Gastroesophageal sphincter (tissue), 4 donors: ENCODE measurements at regions not wholly inside any gene's neighbourhood (a gene's known extent, or its start where the extent isn't known, plus 50 kb on each side); places are given as distances from the start of the nearest gene placed in this dataset.

ENCODE experiments used
- ATAC-seq: fragments of 150-250 bp; one replicate; pipeline ENCODE4 v1.9.1; 2016; ENCODE audit warnings: mild to moderate bottlenecking, moderate library complexity
- H3K27ac ChIP-seq, 4 donors: fragments of 200-600 bp; sonication (generic) in 3 of 4; 1 replicate in 3 of 4; 2 replicates in 1 of 4; pipeline ENCODE4 v1.5.1; 2016 to 2019
- H3K27me3 ChIP-seq: fragments of 200-600 bp; sonication (generic); one replicate; pipeline ENCODE4 v1.5.1; 2019
- H3K36me3 ChIP-seq, 2 donors: fragments of 200-600 bp; sonication (generic); one replicate each; pipeline ENCODE4 v1.5.1; 2019; ENCODE audit warnings: control low read depth in 1 of 2
- H3K4me1 ChIP-seq, 3 donors: fragments of 200-600 bp; sonication (generic); 1 replicate in 2 of 3; 2 replicates in 1 of 3; pipeline ENCODE4 v1.5.1; 2016 to 2019; ENCODE audit warnings: control low read depth in 2 of 3
- H3K4me3 ChIP-seq, 2 donors: fragments of 200-600 bp; sonication (generic); one replicate each; pipeline ENCODE4 v1.5.1; 2019; ENCODE audit warnings: mild to moderate bottlenecking in 1 of 2, moderate library complexity in 1 of 2
- H3K9me3 ChIP-seq, 3 donors: fragments of 200-600 bp; sonication (generic); one replicate each; pipeline ENCODE4 v1.5.1; 2017 to 2019; ENCODE audit warnings: control low read depth in 2 of 3
- EP300 ChIP-seq: sonication (generic); formaldehyde crosslinking; IDR thresholded peaks from one replicate; pipeline ENCODE4 v1.6.1; 2017; ENCODE audit warnings: antibody characterized with exemption, mild to moderate bottlenecking
- POLR2A ChIP-seq, 2 donors: fragments of 450-650 bp; IDR thresholded peaks; one replicate each; pipeline ENCODE4 v1.6.1; 2017; ENCODE audit warnings: antibody characterized with exemption in 2 of 2, mild to moderate bottlenecking in 2 of 2, moderate library complexity in 1 of 2
- POLR2AphosphoS5 ChIP-seq: sonication (generic); formaldehyde crosslinking; IDR thresholded peaks from one replicate; pipeline ENCODE4 v1.6.1; 2017; ENCODE audit warnings: antibody characterized with exemption
- WGBS, 2 donors: methylation state at CpG; one replicate each; pipeline ENCODE4 v1.1.5; 2018; ENCODE audit warnings: low coverage in 1 of 2; 5-methylcytosine and 5-hydroxymethylcytosine counted together
- TF ChIP-seq, protein P1 (sequence below), 4 experiments: fragments of 200-600 bp in 2 of 4; fragments of 450-650 bp in 2 of 4; sonication (generic) in 1 of 4; IDR thresholded peaks; one replicate each; pipeline ENCODE4 v1.5.1; 2017 to 2019; ENCODE audit warnings: antibody characterized with exemption in 4 of 4, mild to moderate bottlenecking in 2 of 4, moderate library complexity in 2 of 4

DNA sequence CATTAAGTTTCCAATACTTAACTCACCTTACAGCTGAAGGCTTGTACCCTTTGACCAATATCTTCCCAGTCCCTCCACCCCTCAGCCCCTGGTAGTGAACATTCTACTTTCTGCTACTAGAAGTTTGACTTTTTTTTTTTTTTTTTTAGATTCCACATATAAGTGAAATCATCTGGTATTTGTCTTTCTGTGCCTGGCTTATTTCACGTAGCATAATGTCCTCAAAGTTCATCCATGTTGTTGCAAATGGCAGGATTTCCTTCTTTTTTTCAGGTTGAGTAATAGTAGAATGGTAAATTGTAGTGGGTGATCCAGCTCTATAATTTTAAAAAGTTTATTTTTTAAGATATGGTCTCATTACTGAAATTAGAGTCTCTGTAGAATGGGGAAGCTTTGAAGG is 316.0 kb downstream of the MTX2 start:
- no peak for ATAC-seq
- H3K9me3 ChIP-seq = no peaks in the 10 kb centered on the region
- H3K36me3 ChIP-seq = no peaks in the 10 kb centered on the region
- peaks cover 0 to 7% (median 0%) of the 10 kb centered on the region in 3 donors for H3K4me1 ChIP-seq
- 53 to 57% methylated on average over 1 of the region's 1 CpG for WGBS, 2 donors
- no peak overlapping the region for H3K27ac ChIP-seq
- H3K4me3 ChIP-seq = no peak overlapping the region
- TF ChIP-seq POLR2A (IDR thresholded peaks at IDR 0.05) (no peak), POLR2AphosphoS5 (no peak), EP300 (no peak)
- TF ChIP-seq, protein P1, sequence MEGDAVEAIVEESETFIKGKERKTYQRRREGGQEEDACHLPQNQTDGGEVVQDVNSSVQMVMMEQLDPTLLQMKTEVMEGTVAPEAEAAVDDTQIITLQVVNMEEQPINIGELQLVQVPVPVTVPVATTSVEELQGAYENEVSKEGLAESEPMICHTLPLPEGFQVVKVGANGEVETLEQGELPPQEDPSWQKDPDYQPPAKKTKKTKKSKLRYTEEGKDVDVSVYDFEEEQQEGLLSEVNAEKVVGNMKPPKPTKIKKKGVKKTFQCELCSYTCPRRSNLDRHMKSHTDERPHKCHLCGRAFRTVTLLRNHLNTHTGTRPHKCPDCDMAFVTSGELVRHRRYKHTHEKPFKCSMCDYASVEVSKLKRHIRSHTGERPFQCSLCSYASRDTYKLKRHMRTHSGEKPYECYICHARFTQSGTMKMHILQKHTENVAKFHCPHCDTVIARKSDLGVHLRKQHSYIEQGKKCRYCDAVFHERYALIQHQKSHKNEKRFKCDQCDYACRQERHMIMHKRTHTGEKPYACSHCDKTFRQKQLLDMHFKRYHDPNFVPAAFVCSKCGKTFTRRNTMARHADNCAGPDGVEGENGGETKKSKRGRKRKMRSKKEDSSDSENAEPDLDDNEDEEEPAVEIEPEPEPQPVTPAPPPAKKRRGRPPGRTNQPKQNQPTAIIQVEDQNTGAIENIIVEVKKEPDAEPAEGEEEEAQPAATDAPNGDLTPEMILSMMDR (IDR thresholded peaks at IDR 0.05) = no peak
- peaks cover 2% of the 10 kb centered on the region for H3K27me3 ChIP-seq

DNA sequence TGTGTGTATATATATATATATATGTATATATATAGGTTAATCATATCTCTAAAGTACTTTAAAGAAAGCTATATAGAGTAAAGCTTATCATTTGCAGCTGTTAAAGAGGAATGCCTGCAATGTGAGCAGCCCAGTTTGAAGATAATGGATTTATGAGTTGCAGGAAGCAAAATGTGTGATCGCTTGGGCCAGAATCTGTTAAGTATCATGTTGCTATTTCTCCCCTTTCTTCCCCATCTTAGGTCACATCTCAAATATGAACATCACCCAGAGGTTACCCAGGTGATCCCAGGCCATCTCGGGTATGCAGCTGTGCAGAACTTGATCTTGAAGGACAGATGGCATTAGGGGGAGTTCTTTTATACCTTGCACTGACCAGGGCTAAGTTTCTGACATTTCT is 316.5 kb downstream of the MTX2 start:
- H3K4me3 ChIP-seq = no peak overlapping the region
- peaks cover 0 to 7% (median 0%) of the 10 kb centered on the region in 3 donors for H3K4me1 ChIP-seq
- 25 to 59% methylated on average over 2 of the region's 2 CpGs for WGBS, 2 donors
- no peaks in the 10 kb centered on the region for H3K36me3 ChIP-seq
- no peaks in the 10 kb centered on the region for H3K9me3 ChIP-seq
- H3K27me3 ChIP-seq = no peaks in the 10 kb centered on the region
- TF ChIP-seq EP300 (no peak), POLR2A (IDR thresholded peaks at IDR 0.05) (no peak), POLR2AphosphoS5 (no peak)
- TF ChIP-seq, protein P1 (IDR thresholded peaks at IDR 0.05) = no peak
- ATAC-seq = no peak
- H3K27ac ChIP-seq = no peak overlapping the region

DNA sequence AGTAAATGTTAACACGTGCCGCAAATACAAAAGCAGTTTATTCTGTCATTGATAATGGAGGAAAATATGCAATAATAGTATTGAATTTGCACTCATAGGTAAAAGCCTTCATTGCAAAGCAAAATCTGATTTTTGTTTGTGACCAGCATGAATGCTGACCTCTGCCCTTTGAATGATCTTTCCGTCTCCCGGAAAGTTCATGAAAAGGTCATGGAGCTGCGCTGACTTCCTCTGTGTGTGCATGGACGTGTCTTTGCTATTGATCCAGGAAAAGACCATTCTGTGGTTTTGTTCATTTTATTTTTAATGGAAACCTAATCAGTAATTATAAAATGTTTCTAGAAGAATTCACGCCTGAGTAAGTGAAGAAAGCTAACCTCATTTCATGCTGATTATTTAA is 320.0 kb downstream of the MTX2 start:
- H3K27me3 ChIP-seq = no peaks in the 10 kb centered on the region
- no peak overlapping the region for H3K4me3 ChIP-seq
- 38 to 71% methylated on average over 7 of the region's 7 CpGs for WGBS, 2 donors
- ATAC-seq = no peak
- TF ChIP-seq, protein P1 (IDR thresholded peaks at IDR 0.05) = no peak
- TF ChIP-seq POLR2A (IDR thresholded peaks at IDR 0.05) (no peak), EP300 (no peak), POLR2AphosphoS5 (no peak)
- no peaks in the 10 kb centered on the region for H3K36me3 ChIP-seq
- no peak overlapping the region for H3K27ac ChIP-seq
- H3K9me3 ChIP-seq = no peaks in the 10 kb centered on the region
- no peaks in the 10 kb centered on the region for H3K4me1 ChIP-seq

DNA sequence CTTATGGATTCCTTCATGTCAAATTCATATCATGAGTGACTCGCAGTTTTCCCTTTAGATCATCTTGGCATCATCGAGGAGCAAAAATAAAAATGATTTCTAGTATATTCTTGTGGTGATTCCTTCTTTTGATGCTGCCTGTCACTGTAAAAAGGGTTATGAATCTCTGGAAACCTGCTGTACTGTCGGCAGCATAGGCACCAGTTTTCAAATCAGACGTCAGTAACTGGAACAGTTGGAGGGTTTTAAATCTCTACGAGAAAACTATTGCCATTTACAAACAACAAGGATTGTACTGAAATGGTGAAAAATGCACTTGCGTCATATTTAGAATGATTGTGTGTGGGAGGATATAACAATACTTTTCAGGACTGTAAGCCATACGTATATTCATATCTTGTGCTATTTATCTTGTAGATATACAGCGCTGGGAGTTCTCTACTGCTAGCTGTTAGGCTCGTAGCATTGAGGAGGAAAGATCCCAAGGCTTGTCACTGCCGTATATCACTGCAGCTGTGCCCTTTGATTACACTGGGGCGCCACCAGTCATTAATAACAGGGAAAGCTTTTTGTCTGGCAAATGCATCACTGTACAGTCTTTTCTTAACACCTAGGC is 320.7 kb downstream of the MTX2 start:
- Histone ChIP-seq H3K4me3 (no peak overlapping the region), H3K27me3 (no peaks in the 10 kb centered on the region), H3K36me3 (no peaks in the 10 kb centered on the region), H3K9me3 (no peaks in the 10 kb centered on the region), H3K27ac (no peak overlapping the region), H3K4me1 (no peaks in the 10 kb centered on the region)
- ATAC-seq = no peak
- TF ChIP-seq POLR2A (IDR thresholded peaks at IDR 0.05) = no peak
- TF ChIP-seq, protein P1 (IDR thresholded peaks at IDR 0.05) = no peak
- no peak for TF ChIP-seq EP300
- TF ChIP-seq POLR2AphosphoS5 = no peak
- WGBS, 2 donors = 55 to 56% methylated on average over 9 to 11 of the region's 11 CpGs

DNA sequence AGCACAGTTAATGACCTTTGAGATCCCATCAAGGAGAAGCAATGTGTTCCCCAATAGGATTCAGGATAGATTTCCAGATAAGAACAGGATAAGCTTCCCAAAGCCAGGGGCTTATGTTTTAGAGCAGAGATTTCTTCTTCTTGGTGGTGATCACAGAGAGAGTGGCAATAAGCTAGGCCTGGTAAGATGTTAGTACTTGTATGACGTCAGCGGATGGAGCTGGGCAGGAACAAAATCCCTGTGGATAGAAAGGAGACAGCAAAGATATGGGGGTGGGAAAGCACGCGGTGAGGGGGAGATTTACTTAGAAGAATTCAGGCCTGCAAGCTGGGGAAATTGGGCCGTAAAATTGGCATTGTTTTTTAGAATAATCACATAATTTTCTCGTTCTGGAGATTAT is 323.0 kb downstream of the MTX2 start:
- H3K4me1 ChIP-seq = no peaks in the 10 kb centered on the region
- H3K27ac ChIP-seq = no peak overlapping the region
- H3K9me3 ChIP-seq = no peaks in the 10 kb centered on the region
- no peak for ATAC-seq
- 92 to 100% methylated on average over 2 to 6 of the region's 6 CpGs for WGBS, 2 donors
- H3K36me3 ChIP-seq = no peaks in the 10 kb centered on the region
- H3K4me3 ChIP-seq = no peak overlapping the region
- no peaks in the 10 kb centered on the region for H3K27me3 ChIP-seq
- TF ChIP-seq POLR2AphosphoS5 (no peak), EP300 (no peak), POLR2A (IDR thresholded peaks at IDR 0.05) (no peak)
- TF ChIP-seq, protein P1 (IDR thresholded peaks at IDR 0.05) = no peak
